Peyer's patch (tissue), 4 donors: ENCODE measurements at regions not wholly inside any gene's neighbourhood (a gene's known extent, or its start where the extent isn't known, plus 50 kb on each side); places are given as distances from the start of the nearest gene placed in this dataset.

Experiments used
- CTCF ChIP-seq, 6 experiments: fragments of 450-650 bp in 4 of 6; fragments of 200-600 bp in 2 of 6; sonication (generic) in 1 of 6; IDR thresholded peaks; one replicate each; pipeline ENCODE4 v1.5.1; 2017 to 2019; ENCODE audit warnings: antibody characterized with exemption in 6 of 6, mild to moderate bottlenecking in 3 of 6, moderate library complexity in 1 of 6
- POLR2A ChIP-seq, 2 donors: fragments of 450-650 bp; IDR thresholded peaks; one replicate each; pipeline ENCODE4 v1.5.1; 2017; ENCODE audit warnings: antibody characterized with exemption in 2 of 2, mild to moderate bottlenecking in 2 of 2, moderate library complexity in 2 of 2

GRCh38 chr1:55594701-55595100 is 379.5 kb upstream of the USP24 start:
- TF ChIP-seq CTCF (IDR thresholded peaks at IDR 0.05) = no peak
- TF ChIP-seq POLR2A (IDR thresholded peaks at IDR 0.05) = no peak
